Tibial artery (tissue), 4 donors: ENCODE measurements at regions not wholly inside any gene's neighbourhood (a gene's known extent, or its start where the extent isn't known, plus 50 kb on each side); places are given as distances from the start of the nearest gene placed in this dataset.
"Not testable (repeated sequence)": the region's sequence is repeated elsewhere in the genome, so short reads cannot be mapped to it uniquely, and the experiment has no call there.

Experiments used
- DNase-seq, 2 donors: peaks; one replicate each; pipeline ENCODE4 v3.0.0-alpha.2; 2019
- H3K27ac ChIP-seq, 2 donors: fragments of 200-600 bp; sonication (generic) in 1 of 2; 1 replicate in 1 of 2; 2 replicates in 1 of 2; pipeline ENCODE4 v1.5.1; 2018 to 2019; ENCODE audit warnings: mild to moderate bottlenecking in 1 of 2
- H3K27me3 ChIP-seq, 2 donors: fragments of 200-600 bp; sonication (generic) in 1 of 2; one replicate each; pipeline versions ENCODE4 v1.5.1 to v1.6.0; 2016 to 2019
- H3K36me3 ChIP-seq, 3 donors: fragments of 200-600 bp; sonication (generic) in 2 of 3; one replicate each; pipeline ENCODE4 v1.5.1; 2016 to 2019; ENCODE audit warnings: mild to moderate bottlenecking in 2 of 3
- H3K4me1 ChIP-seq, 4 donors: fragments of 200-600 bp; sonication (generic) in 2 of 4; 1 replicate in 3 of 4; 2 replicates in 1 of 4; pipeline ENCODE4 v1.5.1; 2016 to 2019
- H3K4me3 ChIP-seq, 2 donors: fragments of 200-600 bp; sonication (generic) in 1 of 2; 1 replicate in 1 of 2; 2 replicates in 1 of 2; pipeline ENCODE4 v1.5.1; 2018 to 2019; ENCODE audit warnings: mild to moderate bottlenecking in 2 of 2
- H3K9me3 ChIP-seq, 3 donors: fragments of 200-600 bp; sonication (generic) in 1 of 3; one replicate each; pipeline ENCODE4 v1.5.1; 2016 to 2019
- intact Hi-C: fragments of 100-400 bp; cut with DNase I; formaldehyde crosslinking; loops from one replicate; pipeline ENCODE4 v1.15.0; 2023; ENCODE audit warnings: low total_unique reads
- TF ChIP-seq, protein P1 (sequence below), 2 experiments: fragments of 200-600 bp in 1 of 2; fragments of 450-650 bp in 1 of 2; IDR thresholded peaks; one replicate each; pipeline ENCODE4 v1.5.1; 2017 to 2019; ENCODE audit warnings: antibody characterized with exemption in 2 of 2, mild to moderate bottlenecking in 1 of 2, moderate library complexity in 1 of 2

- intact Hi-C loops, result no loop called here
- H3K4me3 ChIP-seq, result no peak overlapping the region
- H3K9me3 ChIP-seq, result no peaks in the 10 kb centered on the region
- H3K27me3 ChIP-seq, result no peaks in the 10 kb centered on the region
- no peaks in the 10 kb centered on the region for H3K36me3 ChIP-seq
- TF ChIP-seq, protein P1, sequence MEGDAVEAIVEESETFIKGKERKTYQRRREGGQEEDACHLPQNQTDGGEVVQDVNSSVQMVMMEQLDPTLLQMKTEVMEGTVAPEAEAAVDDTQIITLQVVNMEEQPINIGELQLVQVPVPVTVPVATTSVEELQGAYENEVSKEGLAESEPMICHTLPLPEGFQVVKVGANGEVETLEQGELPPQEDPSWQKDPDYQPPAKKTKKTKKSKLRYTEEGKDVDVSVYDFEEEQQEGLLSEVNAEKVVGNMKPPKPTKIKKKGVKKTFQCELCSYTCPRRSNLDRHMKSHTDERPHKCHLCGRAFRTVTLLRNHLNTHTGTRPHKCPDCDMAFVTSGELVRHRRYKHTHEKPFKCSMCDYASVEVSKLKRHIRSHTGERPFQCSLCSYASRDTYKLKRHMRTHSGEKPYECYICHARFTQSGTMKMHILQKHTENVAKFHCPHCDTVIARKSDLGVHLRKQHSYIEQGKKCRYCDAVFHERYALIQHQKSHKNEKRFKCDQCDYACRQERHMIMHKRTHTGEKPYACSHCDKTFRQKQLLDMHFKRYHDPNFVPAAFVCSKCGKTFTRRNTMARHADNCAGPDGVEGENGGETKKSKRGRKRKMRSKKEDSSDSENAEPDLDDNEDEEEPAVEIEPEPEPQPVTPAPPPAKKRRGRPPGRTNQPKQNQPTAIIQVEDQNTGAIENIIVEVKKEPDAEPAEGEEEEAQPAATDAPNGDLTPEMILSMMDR (IDR thresholded peaks at IDR 0.05), result no peak
- no peaks in the 10 kb centered on the region for H3K4me1 ChIP-seq
- DNase-seq, result no peak
- H3K27ac ChIP-seq, result no peak overlapping the region
Measured at GRCh38 chr12:90690120-90690519, 264.9 kb downstream of the CCER1 start.

DNA sequence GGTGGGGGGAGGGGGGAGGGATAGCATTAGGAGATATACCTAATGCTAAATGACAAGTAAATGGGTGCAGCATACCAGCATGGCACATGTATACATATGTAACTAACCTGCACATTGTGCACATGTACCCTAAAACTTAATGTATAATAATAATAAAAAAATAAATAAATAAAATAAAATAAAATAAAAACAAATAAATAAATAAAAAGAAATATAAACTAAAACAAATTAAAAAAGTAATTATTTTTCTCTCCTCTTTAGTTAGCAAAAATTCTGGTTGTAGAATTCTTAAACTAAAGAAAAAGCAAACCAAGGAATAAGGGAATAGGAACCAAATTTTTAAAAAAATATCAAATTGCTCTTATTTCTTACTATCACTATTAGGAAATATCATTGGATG lies 267.3 kb downstream of the CCER1 start:
- H3K4me1 ChIP-seq, intact Hi-C loops: not testable (repeated sequence)

GRCh38 chr12:90683871-90684270 lies 271.1 kb downstream of the CCER1 start:
- Histone ChIP-seq H3K4me3 (no peak overlapping the region), H3K4me1 (no peaks in the 10 kb centered on the region), H3K9me3 (no peaks in the 10 kb centered on the region), H3K27ac (no peak overlapping the region), H3K36me3 (no peaks in the 10 kb centered on the region), H3K27me3 (no peaks in the 10 kb centered on the region)
- intact Hi-C loops, result no loop called here
- TF ChIP-seq, protein P1 (IDR thresholded peaks at IDR 0.05), result no peak
- no peak for DNase-seq

More for the DNA sequence above, 267.3 kb downstream of the CCER1 start:
- H3K27ac ChIP-seq, H3K4me3 ChIP-seq, H3K36me3 ChIP-seq, H3K27me3 ChIP-seq, H3K9me3 ChIP-seq, DNase-seq: not testable (repeated sequence)

- intact Hi-C loops, result no loop called here
- no peak for DNase-seq
- H3K27ac ChIP-seq, result no peak overlapping the region
- H3K4me3 ChIP-seq, result no peak overlapping the region
- TF ChIP-seq, protein P1 (IDR thresholded peaks at IDR 0.05), result no peak
- no peaks in the 10 kb centered on the region for H3K36me3 ChIP-seq
- H3K9me3 ChIP-seq, result no peaks in the 10 kb centered on the region
- H3K4me1 ChIP-seq, result no peaks in the 10 kb centered on the region
- H3K27me3 ChIP-seq, result no peaks in the 10 kb centered on the region
Measured at GRCh38 chr12:90682398-90682797, 272.6 kb downstream of the CCER1 start.

GRCh38 chr12:90679674-90680073 lies 275.3 kb downstream of the CCER1 start:
- Histone ChIP-seq H3K4me1 (no peaks in the 10 kb centered on the region), H3K36me3 (no peaks in the 10 kb centered on the region), H3K9me3 (no peaks in the 10 kb centered on the region), H3K27ac (no peak overlapping the region), H3K4me3 (no peak overlapping the region), H3K27me3 (no peaks in the 10 kb centered on the region)
- TF ChIP-seq, protein P1 (IDR thresholded peaks at IDR 0.05), result no peak
- no peak for DNase-seq
- intact Hi-C loops, result no loop called here

DNA sequence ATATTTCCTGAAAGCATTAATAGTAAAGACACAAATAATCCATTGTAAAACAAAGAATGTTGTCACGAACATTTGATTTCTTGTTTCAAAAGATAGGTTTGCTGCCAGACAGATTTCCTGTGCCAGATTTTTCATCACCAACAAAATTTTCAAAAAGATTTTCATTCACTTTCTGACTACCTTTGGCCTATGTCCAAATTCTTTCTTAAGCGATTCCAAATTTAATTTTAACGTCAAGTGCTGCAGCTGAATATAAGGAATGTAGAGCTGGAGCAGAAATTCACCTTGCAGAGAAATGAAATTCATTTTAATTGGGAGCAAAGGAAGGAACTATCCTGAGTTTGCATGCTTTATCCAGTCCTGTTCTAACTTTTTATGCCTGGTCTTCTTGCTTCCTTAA lies 277.4 kb downstream of the CCER1 start:
- DNase-seq, result no peak
- intact Hi-C loops, result no loop called here

More for the DNA sequence above, 277.4 kb downstream of the CCER1 start:
- Histone ChIP-seq H3K4me3 (no peak overlapping the region), H3K36me3 (no peaks in the 10 kb centered on the region), H3K9me3 (no peaks in the 10 kb centered on the region), H3K4me1 (no peaks in the 10 kb centered on the region), H3K27me3 (no peaks in the 10 kb centered on the region), H3K27ac (no peak overlapping the region)
- TF ChIP-seq, protein P1 (IDR thresholded peaks at IDR 0.05), result no peak
